Heart left ventricle (tissue), 13 donors: ENCODE measurements at regions not wholly inside any gene's neighbourhood (a gene's known extent, or its start where the extent isn't known, plus 50 kb on each side); places are given as distances from the start of the nearest gene placed in this dataset.

Experiments
- CTCF ChIP-seq, 12 donors: fragments of 200-600 bp; sonication (generic) in 4 of 12; IDR thresholded peaks; one replicate each; pipeline versions ENCODE4 v1.5.0 to v1.8.0; 2018 to 2022; ENCODE audit warnings: antibody characterized with exemption in 12 of 12, mild to moderate bottlenecking in 5 of 12
- POLR2A ChIP-seq, 2 donors: fragments of 450-650 bp; IDR thresholded peaks; one replicate each; pipeline ENCODE4 v1.6.1; 2017; ENCODE audit warnings: antibody characterized with exemption in 2 of 2, mild to moderate bottlenecking in 2 of 2, moderate library complexity in 2 of 2
- donor health status: ischemic (EF 13 %, LVEDD 7.1; RV severe dilation, severe dysfunction).
- donor health status: DM: no; HTN: yes; CAD: no.
- donor health status: DM: no; HTN: no; CAD: no.
- donor health status: ischemic (EF 25% LVEDD 6.9; RV normal size, moderate dysfunction).
- donor health status: ischemic (EF 25% LVEDD 5.7; RV mildly dilated, moderate dysfunction).
- donor health status: ischemic (EF 35%, LVEDD 5.7; RV mildly dilated, moderate dysfunction).
- donor health status: nonischemic (EF 11% LVEDD 7.7; RV severe dilation, severe dysfunction).
- donor health status: DM: yes; HTN: yes; CAD: no.
- donor health status: PGD.
- donor health status: ischemic (EF 29% LVEDD 5.4; RV normal size, mild dysfunction).
- donor health status: nonischemic (EF 23%, LVEDD 6.1; RV moderate dilation, normal function).

GRCh38 chr7:92955081-92955480, 118.7 kb upstream of the CDK6 start:
- TF ChIP-seq CTCF (IDR thresholded peaks at IDR 0.05) (no peak), POLR2A (IDR thresholded peaks at IDR 0.05) (no peak)
